PC-3 (cell line): ENCODE measurements at regions not wholly inside any gene's neighbourhood (a gene's known extent, or its start where the extent isn't known, plus 50 kb on each side); places are given as distances from the start of the nearest gene placed in this dataset.

ENCODE experiments used
- CTCF ChIP-seq: fragments of 300-600 bp; sonication (generic); conservative IDR thresholded peaks from 2 replicates; pipeline ENCODE4 v1.5.1; 2017; ENCODE audit warnings: antibody characterized with exemption, low read depth, mild to moderate bottlenecking, low read length
- EZH2 ChIP-seq: fragments of 300-600 bp; sonication (generic); IDR thresholded peaks from one replicate; pipeline ENCODE4 v1.6.1; 2017; ENCODE audit warnings: antibody characterized with exemption, mild to moderate bottlenecking, low read length; ENCODE audit not compliant: unreplicated experiment
- EZH2phosphoT487 ChIP-seq: fragments of 300-600 bp; sonication (generic); IDR thresholded peaks from 2 replicates; pipeline ENCODE4 v1.6.1; 2018; ENCODE audit warnings: mild to moderate bottlenecking, antibody characterized with exemption, low read length, borderline replicate concordance

DNA sequence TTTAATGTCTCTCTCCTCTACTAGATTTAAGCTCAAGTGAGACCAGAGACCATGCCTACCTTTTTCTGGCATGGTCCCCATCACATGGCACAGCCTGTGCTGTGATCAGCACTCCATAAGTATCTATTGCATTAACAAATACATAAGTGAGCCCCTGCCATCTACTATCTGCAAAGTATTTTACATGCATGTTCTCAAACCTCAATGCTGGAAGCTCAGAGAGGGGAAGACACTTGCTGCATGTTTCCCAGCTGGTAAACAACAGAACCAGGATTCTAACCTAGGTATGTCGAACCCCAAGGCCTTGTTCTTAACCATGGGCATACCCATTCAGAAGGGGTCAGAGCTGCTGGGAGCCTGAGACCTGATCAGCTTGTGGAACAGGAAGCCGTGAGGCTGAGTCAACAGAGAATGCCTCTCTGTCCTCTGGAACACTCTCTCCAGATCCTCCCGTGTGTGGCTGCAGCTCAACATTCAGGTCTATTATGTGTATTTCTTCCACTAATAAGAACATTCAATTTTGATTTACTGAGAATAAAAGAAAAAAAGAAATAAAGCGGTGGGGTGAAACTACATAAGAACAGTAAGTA lies 232.5 kb upstream of the MSX2 start:
- TF ChIP-seq CTCF (no peak), EZH2phosphoT487 (no peak), EZH2 (no peak)
